Osteocyte (in vitro differentiated cells): ENCODE measurements at regions not wholly inside any gene's neighbourhood (a gene's known extent, or its start where the extent isn't known, plus 50 kb on each side); places are given as distances from the start of the nearest gene placed in this dataset.
"Not testable (repeated sequence)": the region's sequence is repeated elsewhere in the genome, so short reads cannot be mapped to it uniquely, and the experiment has no call there.

ENCODE experiments used
- DNase-seq: peaks from one replicate; pipeline ENCODE4 v3.0.0; 2021; ENCODE audit warnings: mixed read lengths; ENCODE audit not compliant: unreplicated experiment; ENCODE audit errors: extremely low spot score
- H3K27ac Mint-ChIP-seq: one replicate; pipeline ENCODE4 v1.8.0; 2021; ENCODE audit warnings: mild to moderate bottlenecking, mixed read lengths; ENCODE audit not compliant: unreplicated experiment
- H3K27me3 Mint-ChIP-seq: one replicate; pipeline ENCODE4 v1.8.0; 2021; ENCODE audit warnings: mixed read lengths; ENCODE audit not compliant: unreplicated experiment
- H3K36me3 Mint-ChIP-seq: one replicate; pipeline ENCODE4 v1.8.0; 2021; ENCODE audit warnings: mixed read lengths; ENCODE audit not compliant: unreplicated experiment
- H3K4me1 Mint-ChIP-seq: one replicate; pipeline ENCODE4 v1.8.0; 2021; ENCODE audit warnings: mixed read lengths; ENCODE audit not compliant: unreplicated experiment
- H3K4me3 Mint-ChIP-seq: one replicate; pipeline ENCODE4 v1.8.0; 2021; ENCODE audit warnings: mild to moderate bottlenecking, moderate library complexity, mixed read lengths; ENCODE audit not compliant: unreplicated experiment
- H3K9me3 Mint-ChIP-seq: one replicate; pipeline ENCODE4 v1.8.0; 2021; ENCODE audit warnings: mixed read lengths; ENCODE audit not compliant: unreplicated experiment
- TF ChIP-seq, protein P1 (sequence below): fragments of 200-600 bp; sonication (generic); IDR thresholded peaks from 2 replicates; pipeline ENCODE4 v1.5.0; 2021; ENCODE audit warnings: antibody characterized with exemption, mild to moderate bottlenecking, moderate library complexity

DNA sequence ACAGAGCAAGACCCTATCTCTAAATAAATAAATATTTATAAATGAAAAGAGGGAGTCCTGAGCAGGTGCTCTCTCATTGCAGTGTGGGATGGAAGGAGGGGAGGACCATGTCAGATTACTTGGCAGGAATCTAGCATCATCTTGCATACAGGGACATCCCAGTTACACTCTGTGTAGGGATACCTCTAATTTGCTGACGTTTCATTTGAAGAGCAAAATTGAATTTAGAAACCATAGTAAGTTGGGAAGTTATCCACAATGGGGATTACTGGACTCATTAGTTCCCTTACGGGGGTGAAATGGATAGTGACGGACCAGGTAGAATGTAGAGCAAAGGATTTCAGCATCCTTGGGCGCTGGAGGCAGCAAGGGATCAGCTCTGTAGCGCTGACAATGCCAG lies 52.1 kb downstream of the ARHGEF18 start:
- H3K27me3 Mint-ChIP-seq = no peaks in the 10 kb centered on the region
- H3K9me3 Mint-ChIP-seq = no peaks in the 10 kb centered on the region
- H3K36me3 Mint-ChIP-seq = peaks cover 5% of the 10 kb centered on the region
- TF ChIP-seq, protein P1, sequence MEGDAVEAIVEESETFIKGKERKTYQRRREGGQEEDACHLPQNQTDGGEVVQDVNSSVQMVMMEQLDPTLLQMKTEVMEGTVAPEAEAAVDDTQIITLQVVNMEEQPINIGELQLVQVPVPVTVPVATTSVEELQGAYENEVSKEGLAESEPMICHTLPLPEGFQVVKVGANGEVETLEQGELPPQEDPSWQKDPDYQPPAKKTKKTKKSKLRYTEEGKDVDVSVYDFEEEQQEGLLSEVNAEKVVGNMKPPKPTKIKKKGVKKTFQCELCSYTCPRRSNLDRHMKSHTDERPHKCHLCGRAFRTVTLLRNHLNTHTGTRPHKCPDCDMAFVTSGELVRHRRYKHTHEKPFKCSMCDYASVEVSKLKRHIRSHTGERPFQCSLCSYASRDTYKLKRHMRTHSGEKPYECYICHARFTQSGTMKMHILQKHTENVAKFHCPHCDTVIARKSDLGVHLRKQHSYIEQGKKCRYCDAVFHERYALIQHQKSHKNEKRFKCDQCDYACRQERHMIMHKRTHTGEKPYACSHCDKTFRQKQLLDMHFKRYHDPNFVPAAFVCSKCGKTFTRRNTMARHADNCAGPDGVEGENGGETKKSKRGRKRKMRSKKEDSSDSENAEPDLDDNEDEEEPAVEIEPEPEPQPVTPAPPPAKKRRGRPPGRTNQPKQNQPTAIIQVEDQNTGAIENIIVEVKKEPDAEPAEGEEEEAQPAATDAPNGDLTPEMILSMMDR = no peak
- no peak overlapping the region for H3K4me3 Mint-ChIP-seq
- DNase-seq = no peak
- peaks cover 40% of the 10 kb centered on the region for H3K4me1 Mint-ChIP-seq
- no peak overlapping the region for H3K27ac Mint-ChIP-seq

DNA sequence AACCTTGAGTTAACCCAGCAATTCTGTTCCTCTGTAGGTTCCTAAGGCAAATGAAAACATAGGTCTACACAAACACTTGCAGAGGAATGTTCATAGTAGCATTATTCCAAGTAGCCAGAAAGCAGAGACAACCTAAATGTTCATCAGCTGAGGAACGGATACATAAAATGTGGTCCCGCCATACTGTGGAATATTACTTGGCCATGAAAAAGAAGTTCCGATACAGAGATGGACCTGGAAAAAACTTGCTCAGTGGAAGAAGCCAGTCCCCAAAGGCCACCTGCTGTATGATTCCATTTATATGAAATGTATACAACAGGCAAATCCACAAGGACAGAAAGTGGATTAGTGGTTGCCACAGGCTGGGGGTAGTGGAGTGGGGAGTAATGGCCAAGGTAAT lies 53.0 kb downstream of the ARHGEF18 start:
- H3K4me3 Mint-ChIP-seq = no peak overlapping the region
- no peak for DNase-seq
- H3K36me3 Mint-ChIP-seq = peaks cover 5% of the 10 kb centered on the region
- H3K9me3 Mint-ChIP-seq = no peaks in the 10 kb centered on the region
- peaks cover 32% of the 10 kb centered on the region for H3K4me1 Mint-ChIP-seq
- H3K27ac Mint-ChIP-seq = no peak overlapping the region
- no peaks in the 10 kb centered on the region for H3K27me3 Mint-ChIP-seq
- TF ChIP-seq, protein P1 = no peak

GRCh38 chr19:7405482-7405881 lies 56.7 kb downstream of the ARHGEF18 start:
- H3K4me1 Mint-ChIP-seq, H3K27ac Mint-ChIP-seq, H3K4me3 Mint-ChIP-seq: not testable (repeated sequence)

DNA sequence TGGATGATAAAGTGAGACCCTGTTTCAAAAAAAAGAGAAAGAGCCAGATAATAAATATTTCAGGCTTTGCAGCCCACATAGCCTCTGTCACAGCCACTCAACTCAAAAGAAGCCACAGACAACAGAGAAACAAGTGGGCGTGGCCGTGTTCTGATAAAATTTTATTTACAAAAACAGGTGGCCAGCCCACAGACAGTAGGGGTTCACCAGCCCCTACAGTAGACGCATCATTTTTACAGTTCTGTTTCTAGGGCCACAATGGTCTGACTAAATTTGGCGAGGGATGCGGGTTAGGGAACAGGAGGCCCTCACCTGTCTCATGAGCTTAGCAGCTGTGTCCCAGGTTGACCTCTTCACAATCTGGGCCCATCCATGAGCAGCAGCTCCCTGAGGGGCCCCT lies 59.5 kb downstream of the ARHGEF18 start:
- Mint-ChIP-seq H3K27ac (no peak overlapping the region), H3K27me3 (no peaks in the 10 kb centered on the region), H3K4me1 (peaks cover 3% of the 10 kb centered on the region), H3K4me3 (no peak overlapping the region), H3K36me3 (peaks cover 8% of the 10 kb centered on the region), H3K9me3 (no peaks in the 10 kb centered on the region)
- TF ChIP-seq, protein P1 = no peak
- no peak for DNase-seq

More at GRCh38 chr19:7405482-7405881, 56.7 kb downstream of the ARHGEF18 start:
- H3K9me3 Mint-ChIP-seq, DNase-seq, H3K27me3 Mint-ChIP-seq, H3K36me3 Mint-ChIP-seq: not testable (repeated sequence)

DNA sequence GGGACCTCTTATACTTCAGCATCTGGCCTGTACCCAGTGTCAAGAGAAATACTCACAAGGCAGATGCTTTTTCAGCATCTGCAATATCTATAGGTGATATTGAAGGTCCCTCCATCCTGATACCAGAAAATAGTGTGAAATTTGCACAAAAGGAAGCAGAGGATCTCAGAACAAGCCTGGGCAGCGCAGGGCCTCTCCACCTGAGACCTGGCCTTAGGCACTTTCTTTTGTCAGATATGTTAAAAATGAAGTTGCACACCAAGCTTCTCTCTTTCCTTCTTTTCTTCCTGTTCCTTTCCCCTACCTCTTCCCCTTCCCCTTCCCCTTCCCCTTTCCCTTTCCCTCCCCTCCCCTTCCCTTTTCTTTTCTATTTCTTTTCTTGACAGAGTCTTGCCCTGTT lies 62.2 kb downstream of the ARHGEF18 start:
- H3K27me3 Mint-ChIP-seq = no peaks in the 10 kb centered on the region
- DNase-seq = no peak
- no peak overlapping the region for H3K27ac Mint-ChIP-seq
- no peak overlapping the region for H3K4me3 Mint-ChIP-seq
- peaks cover 4% of the 10 kb centered on the region for H3K36me3 Mint-ChIP-seq
- no peaks in the 10 kb centered on the region for H3K9me3 Mint-ChIP-seq
- peaks cover 14% of the 10 kb centered on the region for H3K4me1 Mint-ChIP-seq
- TF ChIP-seq, protein P1 = no peak

DNA sequence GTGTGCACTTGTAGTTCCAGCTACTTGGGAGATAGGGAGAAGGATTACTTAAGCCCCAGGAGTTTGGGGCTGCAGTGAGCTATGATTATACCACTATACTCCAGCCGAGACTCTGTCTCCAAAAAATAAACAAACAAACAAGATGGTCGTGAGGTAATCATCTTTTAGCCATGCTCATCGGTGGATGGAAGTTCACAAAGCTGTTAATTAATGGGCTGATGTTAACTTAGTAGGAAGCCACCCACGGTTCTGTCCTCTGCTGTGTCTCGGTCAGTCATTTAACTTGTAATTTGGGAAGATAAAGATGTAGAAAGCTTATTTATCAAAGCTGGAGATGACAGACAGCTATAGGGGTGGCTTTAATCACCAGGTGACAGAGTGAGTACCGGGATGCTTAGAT lies 64.9 kb downstream of the ARHGEF18 start:
- H3K27ac Mint-ChIP-seq = no peak overlapping the region
- H3K4me1 Mint-ChIP-seq = peaks cover 22% of the 10 kb centered on the region
- no peaks in the 10 kb centered on the region for H3K27me3 Mint-ChIP-seq
- no peak overlapping the region for H3K4me3 Mint-ChIP-seq
- no peak for DNase-seq
- TF ChIP-seq, protein P1 = no peak
- H3K36me3 Mint-ChIP-seq = peaks cover 4% of the 10 kb centered on the region
- no peaks in the 10 kb centered on the region for H3K9me3 Mint-ChIP-seq
